WTC11 (cell line): ENCODE measurements at regions not wholly inside any gene's neighbourhood (a gene's known extent, or its start where the extent isn't known, plus 50 kb on each side); places are given as distances from the start of the nearest gene placed in this dataset.

ENCODE experiments used
- CREB1 ChIP-seq: sonication (generic); formaldehyde crosslinking; IDR thresholded peaks from 2 replicates; pipeline ENCODE4 v1.8.0; 2023; ENCODE audit warnings: mild to moderate bottlenecking, missing genetic modification reagents
- ETV6 ChIP-seq: sonication (generic); formaldehyde crosslinking; IDR thresholded peaks from 2 replicates; pipeline ENCODE4 v1.8.1; 2022; ENCODE audit warnings: mild to moderate bottlenecking, missing genetic modification reagents
- HMGA2 ChIP-seq: fragments of 250-450 bp; sonication (Bioruptor Pico); IDR thresholded peaks from 2 replicates; pipeline ENCODE4 v1.4.0; 2021; ENCODE audit warnings: mild to moderate bottlenecking, moderate library complexity
- NR1H2 ChIP-seq: sonication (generic); formaldehyde crosslinking; IDR thresholded peaks from 2 replicates; pipeline ENCODE4 v1.9.0; 2021; ENCODE audit warnings: mild to moderate bottlenecking, moderate library complexity, missing genetic modification reagents
- NR3C1 ChIP-seq: sonication (generic); formaldehyde crosslinking; conservative IDR thresholded peaks from 2 replicates; pipeline ENCODE4 v1.8.1; 2023; ENCODE audit warnings: low read depth, mild to moderate bottlenecking, missing genetic modification reagents
- SP1 ChIP-seq: sonication (generic); formaldehyde crosslinking; conservative IDR thresholded peaks from 2 replicates; pipeline ENCODE4 v1.8.1; 2022; ENCODE audit warnings: missing genetic modification reagents
- ZNF121 ChIP-seq: sonication (generic); formaldehyde crosslinking; IDR thresholded peaks from 2 replicates; pipeline ENCODE4 v1.8.0; 2023; ENCODE audit warnings: missing genetic modification reagents
- ZNF138 ChIP-seq: sonication (generic); formaldehyde crosslinking; conservative IDR thresholded peaks from 2 replicates; pipeline ENCODE4 v1.8.1; 2022; ENCODE audit warnings: mild to moderate bottlenecking, moderate library complexity, missing genetic modification reagents
- ZNF232 ChIP-seq: sonication (generic); formaldehyde crosslinking; IDR thresholded peaks from 2 replicates; pipeline ENCODE4 v1.8.0; 2022; ENCODE audit warnings: mild to moderate bottlenecking, missing genetic modification reagents
- TF ChIP-seq, protein P1 (sequence below): fragments of 200-600 bp; IDR thresholded peaks from 2 replicates; pipeline ENCODE4 v1.8.0; 2022; ENCODE audit warnings: antibody characterized with exemption
- TF ChIP-seq, protein P2 (sequence below): sonication (generic); formaldehyde crosslinking; IDR thresholded peaks from 2 replicates; pipeline ENCODE4 v1.8.0; 2022; ENCODE audit warnings: mild to moderate bottlenecking, missing genetic modification reagents
- TF ChIP-seq, protein P3 (sequence below): sonication (generic); formaldehyde crosslinking; IDR thresholded peaks from 2 replicates; pipeline ENCODE4 v1.8.0; 2022; ENCODE audit warnings: mild to moderate bottlenecking, missing genetic modification reagents
- TF ChIP-seq, protein P4 (sequence below): sonication (generic); formaldehyde crosslinking; IDR thresholded peaks from 2 replicates; pipeline ENCODE4 v1.8.1; 2022; ENCODE audit warnings: mild to moderate bottlenecking, moderate library complexity, missing genetic modification reagents

DNA sequence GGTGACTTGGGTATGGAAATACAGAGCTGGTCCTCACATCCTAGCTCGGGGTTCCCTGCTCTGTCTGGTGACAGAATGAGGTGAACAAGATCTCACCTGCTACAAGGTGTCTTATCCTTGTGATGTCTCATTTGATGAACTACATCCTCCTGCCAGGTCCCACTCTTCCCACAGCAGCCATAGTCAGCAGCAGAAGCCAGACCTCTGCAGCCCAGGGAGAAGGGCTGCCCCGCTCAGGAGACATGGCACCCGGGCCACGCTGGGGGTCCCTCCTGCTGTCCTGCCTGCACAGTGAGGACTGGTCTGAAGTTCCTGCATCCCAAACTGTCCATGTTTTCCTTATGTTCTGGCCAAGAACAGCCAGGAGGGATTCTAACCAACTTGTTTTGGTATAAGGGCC lies 414.1 kb downstream of the CTTN start:
- no peak for TF ChIP-seq NR3C1 (CRISPR knock-in tag)
- no peak for TF ChIP-seq ZNF121
- TF ChIP-seq, protein P1, sequence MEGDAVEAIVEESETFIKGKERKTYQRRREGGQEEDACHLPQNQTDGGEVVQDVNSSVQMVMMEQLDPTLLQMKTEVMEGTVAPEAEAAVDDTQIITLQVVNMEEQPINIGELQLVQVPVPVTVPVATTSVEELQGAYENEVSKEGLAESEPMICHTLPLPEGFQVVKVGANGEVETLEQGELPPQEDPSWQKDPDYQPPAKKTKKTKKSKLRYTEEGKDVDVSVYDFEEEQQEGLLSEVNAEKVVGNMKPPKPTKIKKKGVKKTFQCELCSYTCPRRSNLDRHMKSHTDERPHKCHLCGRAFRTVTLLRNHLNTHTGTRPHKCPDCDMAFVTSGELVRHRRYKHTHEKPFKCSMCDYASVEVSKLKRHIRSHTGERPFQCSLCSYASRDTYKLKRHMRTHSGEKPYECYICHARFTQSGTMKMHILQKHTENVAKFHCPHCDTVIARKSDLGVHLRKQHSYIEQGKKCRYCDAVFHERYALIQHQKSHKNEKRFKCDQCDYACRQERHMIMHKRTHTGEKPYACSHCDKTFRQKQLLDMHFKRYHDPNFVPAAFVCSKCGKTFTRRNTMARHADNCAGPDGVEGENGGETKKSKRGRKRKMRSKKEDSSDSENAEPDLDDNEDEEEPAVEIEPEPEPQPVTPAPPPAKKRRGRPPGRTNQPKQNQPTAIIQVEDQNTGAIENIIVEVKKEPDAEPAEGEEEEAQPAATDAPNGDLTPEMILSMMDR, result no peak
- no peak for TF ChIP-seq CREB1 (CRISPR knock-in tag)
- TF ChIP-seq, protein P2, sequence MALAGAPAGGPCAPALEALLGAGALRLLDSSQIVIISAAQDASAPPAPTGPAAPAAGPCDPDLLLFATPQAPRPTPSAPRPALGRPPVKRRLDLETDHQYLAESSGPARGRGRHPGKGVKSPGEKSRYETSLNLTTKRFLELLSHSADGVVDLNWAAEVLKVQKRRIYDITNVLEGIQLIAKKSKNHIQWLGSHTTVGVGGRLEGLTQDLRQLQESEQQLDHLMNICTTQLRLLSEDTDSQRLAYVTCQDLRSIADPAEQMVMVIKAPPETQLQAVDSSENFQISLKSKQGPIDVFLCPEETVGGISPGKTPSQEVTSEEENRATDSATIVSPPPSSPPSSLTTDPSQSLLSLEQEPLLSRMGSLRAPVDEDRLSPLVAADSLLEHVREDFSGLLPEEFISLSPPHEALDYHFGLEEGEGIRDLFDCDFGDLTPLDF (CRISPR knock-in tag), result no peak
- TF ChIP-seq, protein P3, sequence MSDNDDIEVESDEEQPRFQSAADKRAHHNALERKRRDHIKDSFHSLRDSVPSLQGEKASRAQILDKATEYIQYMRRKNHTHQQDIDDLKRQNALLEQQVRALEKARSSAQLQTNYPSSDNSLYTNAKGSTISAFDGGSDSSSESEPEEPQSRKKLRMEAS (CRISPR knock-in tag), result no peak
- TF ChIP-seq, protein P4, sequence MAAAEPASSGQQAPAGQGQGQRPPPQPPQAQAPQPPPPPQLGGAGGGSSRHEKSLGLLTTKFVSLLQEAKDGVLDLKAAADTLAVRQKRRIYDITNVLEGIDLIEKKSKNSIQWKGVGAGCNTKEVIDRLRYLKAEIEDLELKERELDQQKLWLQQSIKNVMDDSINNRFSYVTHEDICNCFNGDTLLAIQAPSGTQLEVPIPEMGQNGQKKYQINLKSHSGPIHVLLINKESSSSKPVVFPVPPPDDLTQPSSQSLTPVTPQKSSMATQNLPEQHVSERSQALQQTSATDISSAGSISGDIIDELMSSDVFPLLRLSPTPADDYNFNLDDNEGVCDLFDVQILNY (CRISPR knock-in tag), result no peak
- TF ChIP-seq HMGA2 (CRISPR knock-in tag), result no peak
- no peak for TF ChIP-seq ZNF138
- TF ChIP-seq SP1 (CRISPR knock-in tag), result no peak
- no peak for TF ChIP-seq NR1H2 (CRISPR knock-in tag)
- no peak for TF ChIP-seq ETV6 (CRISPR knock-in tag)
- TF ChIP-seq ZNF232 (CRISPR knock-in tag), result no peak
